ENCODE measurements at regions not wholly inside any gene's neighbourhood (a gene's known extent, or its start where the extent isn't known, plus 50 kb on each side); places are given as distances from the start of the nearest gene placed in this dataset.

- DNase-seq, result no peak
These were observed 70.0 kb upstream of the RAD23B start for GRCh38 chr9:107213080-107213479.

- DNase-seq, result peak; percentile 84
These were observed 69.5 kb upstream of the RAD23B start for GRCh38 chr9:107213561-107214028.

- no peak for DNase-seq
These were observed 68.7 kb upstream of the RAD23B start for GRCh38 chr9:107214381-107214780.

GRCh38 chr9:107214915-107215314 lies 68.2 kb upstream of the RAD23B start:
- peak; percentile 31 for DNase-seq

DNA sequence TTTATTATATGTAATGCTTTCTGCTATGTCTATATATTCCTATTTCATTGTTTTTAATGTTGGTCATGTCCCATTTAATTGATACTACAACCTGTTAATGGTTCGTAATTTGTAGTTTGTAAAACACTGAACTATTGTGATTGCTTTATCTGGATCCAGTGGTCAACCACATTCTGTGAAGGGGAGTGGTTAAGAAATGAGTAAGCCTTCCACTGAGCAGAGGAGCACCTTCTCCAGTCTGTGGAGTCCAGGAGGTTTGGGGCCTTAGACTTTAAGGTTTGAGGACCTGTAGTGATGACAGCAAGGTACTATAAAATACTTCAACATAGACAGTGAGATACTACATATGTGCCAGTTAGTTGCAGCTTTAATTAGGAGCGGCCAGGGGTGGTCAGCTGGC lies 67.7 kb upstream of the RAD23B start:
- peak; percentile 20 for DNase-seq

- DNase-seq, result no peak
These were observed 66.8 kb upstream of the RAD23B start for GRCh38 chr9:107216329-107216728.

DNA sequence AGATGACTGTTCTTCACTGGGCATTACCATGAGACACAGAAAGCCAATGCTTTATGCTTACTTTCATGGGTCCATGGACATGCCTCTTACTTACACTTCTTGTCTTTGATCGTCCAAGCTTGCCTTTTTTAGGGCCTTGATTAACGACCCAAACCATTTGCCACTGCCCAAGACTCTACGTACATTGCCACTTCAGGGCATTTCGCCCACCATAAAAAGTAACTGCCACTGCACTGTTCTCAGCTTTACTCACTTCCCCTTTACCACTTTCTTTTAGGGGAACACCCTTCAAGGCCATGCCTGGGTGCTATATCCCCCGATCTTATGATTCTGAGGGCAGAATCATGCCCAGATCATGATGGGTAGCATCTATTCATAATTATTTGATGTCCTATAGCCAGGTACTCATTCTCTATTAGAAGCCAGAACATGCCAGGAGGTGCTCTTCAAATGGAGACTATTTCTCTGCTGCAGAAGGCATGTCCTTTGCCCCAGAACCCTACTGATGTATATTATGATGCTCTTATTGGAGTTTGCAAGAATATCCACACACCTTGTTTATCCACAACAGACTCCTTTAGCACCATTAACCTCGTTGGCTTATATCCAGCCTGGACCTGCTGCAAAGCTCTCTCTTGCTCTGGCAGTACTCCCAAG lies 64.1 kb upstream of the RAD23B start:
- DNase-seq, result no peak

DNA sequence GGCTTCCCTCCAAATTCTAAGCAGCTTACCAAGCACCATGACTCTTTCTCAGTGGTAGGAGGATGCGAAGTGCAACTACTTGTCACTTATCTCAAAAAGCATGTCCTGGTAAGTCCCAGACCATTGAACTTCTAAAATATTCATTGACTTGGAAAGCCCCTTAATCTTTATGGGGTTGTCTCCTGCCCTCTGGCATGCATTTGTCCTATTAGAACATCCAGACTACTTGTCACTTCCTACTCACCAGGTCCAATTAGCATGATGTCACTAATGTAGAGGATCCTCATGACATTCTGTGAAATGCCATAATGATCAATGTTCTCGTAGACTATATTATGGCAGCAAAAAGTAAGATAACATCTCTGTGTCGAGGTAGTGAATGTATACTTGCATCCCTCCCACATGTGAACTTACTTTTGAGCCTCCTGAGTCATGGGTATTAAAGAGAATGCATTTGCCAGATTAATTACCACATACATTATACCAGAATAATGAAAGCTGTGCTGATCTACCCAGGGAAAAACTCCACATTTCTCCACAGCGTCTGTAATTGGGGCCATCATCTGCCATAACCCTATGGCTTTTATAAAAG lies 63.5 kb upstream of the RAD23B start:
- no peak for DNase-seq

DNA sequence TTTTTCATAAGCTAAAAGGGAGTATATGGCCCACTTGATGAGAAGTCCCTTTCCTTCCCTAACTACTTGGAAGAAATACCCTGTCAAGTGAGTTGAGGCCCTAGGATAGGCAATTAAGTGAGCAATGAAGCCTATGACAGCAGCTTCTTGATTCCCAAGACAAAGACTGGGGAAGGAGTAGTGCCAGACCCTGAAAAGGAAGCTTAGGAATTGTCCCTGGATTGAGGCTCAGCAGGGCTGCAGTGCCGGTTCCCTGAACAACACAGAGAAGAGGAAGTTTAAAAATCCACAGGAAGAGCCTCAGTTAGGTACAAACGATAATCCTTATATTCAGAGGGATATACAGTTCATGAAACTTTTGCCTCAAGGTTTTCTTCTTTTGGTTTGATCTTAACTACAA lies 61.8 kb upstream of the RAD23B start:
- no peak for DNase-seq

DNA sequence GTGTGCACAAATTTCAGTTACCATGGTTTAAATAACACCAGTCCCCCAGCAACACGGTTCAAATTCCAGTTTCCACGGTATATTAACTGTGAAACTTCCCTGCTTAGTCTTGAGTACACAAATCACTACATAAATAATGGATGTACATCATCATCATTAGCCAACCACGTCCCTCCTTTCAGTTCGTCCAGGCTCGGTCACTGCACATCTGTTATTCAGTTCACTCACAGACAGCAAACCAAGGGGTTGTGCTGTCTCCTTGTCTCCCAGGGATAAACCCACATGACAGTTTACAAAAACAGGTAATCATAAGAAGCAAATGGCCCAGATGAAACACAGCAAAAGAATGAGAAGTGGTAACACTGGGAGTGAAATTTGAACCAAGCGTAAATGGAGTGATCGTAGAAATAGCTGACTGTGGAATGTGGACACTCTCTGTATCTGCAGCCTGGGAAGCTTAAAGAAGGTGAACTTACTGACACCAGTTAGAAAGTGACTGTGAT lies 61.0 kb upstream of the RAD23B start:
- DNase-seq, result peak; percentile 37

DNA sequence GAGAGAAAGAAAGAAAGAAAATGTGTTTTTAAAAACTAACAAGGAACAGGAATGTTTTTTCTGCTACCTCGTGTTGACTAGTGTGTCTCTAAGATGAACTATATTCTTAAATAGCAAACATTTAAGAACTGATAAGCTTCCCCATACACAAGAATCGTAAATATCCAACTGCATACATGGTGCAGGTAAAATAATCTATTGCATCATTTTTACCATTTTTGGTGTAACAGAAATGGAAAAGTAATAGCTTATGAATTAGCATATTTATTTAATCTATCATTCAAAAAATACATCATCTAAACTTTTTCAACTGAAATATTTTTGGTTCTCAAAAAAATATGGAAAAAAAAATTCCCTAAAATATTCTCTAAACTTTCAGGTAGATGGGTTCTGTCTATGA lies 59.7 kb upstream of the RAD23B start:
- no peak for DNase-seq

DNA sequence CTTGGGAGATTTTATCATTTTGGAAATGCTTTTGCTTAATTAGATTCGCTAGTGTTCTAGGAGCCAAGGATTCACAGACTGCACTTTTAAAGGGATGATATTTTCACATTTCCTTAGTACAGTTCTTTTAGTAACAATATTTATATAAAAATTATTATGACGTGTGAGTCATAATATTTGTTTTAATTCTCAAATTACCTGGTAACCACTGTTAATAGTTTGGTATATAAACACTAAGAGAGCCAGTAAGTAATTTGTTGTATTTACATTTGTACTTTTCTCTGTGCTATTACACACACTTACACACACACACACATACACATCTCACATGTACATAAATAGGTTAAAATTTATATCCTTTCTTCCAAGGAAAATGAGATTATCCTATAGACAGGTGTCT lies 58.8 kb upstream of the RAD23B start:
- DNase-seq, result no peak

GRCh38 chr9:107226421-107226820 lies 56.7 kb upstream of the RAD23B start:
- DNase-seq, result no peak

- DNase-seq, result no peak
These were observed 55.3 kb upstream of the RAD23B start for GRCh38 chr9:107227774-107228173.

DNA sequence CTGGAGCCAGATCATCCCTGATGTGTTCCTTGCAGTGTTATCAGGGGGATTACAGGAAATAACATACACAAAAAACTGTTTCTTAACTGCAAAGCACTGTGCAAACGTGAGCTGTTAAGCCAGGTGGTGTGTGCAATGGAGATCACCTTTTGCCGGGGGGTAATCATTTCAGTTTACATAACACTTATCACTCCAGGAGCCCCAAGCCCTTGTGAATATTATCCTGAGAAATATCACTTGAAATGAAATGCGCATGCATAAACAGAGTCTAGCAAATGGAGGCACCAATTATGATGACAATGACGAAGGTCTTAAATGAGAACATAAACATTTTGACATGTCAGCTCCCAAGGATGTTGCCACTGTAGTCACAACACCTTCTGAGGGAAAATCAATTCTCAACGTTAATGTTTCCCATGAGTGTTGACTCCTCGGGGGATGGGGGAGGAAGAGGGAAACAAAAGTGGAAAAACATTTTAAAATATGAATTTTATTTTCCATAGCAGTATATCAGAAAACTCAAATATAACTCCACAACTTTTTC lies 54.5 kb upstream of the RAD23B start:
- no peak for DNase-seq

GRCh38 chr9:107229241-107229741 lies 53.8 kb upstream of the RAD23B start:
- no peak for DNase-seq
